ENCODE measurements at regions not wholly inside any gene's neighbourhood (a gene's known extent, or its start where the extent isn't known, plus 50 kb on each side); places are given as distances from the start of the nearest gene placed in this dataset.

DNA sequence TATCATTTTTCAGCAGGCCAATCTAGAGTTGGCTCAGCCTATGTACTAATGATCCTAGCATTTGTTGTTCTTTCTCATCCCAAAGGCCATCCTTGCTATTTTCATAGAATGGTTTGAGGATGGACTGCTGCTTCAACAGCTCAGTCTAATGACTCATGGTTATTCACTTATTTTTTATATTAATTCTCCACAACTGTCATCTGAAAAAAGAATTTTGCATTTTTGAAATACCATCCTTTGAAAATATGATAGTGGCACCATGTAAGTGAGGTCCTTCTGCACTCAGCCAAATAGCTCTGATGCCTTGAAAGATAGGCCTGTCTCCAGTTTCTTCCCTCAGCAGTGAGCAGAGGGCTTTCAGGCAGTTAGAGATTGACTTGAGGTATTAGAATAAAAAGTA lies 377.5 kb downstream of the LMO4 start:
- TF ChIP-seq, protein P1, sequence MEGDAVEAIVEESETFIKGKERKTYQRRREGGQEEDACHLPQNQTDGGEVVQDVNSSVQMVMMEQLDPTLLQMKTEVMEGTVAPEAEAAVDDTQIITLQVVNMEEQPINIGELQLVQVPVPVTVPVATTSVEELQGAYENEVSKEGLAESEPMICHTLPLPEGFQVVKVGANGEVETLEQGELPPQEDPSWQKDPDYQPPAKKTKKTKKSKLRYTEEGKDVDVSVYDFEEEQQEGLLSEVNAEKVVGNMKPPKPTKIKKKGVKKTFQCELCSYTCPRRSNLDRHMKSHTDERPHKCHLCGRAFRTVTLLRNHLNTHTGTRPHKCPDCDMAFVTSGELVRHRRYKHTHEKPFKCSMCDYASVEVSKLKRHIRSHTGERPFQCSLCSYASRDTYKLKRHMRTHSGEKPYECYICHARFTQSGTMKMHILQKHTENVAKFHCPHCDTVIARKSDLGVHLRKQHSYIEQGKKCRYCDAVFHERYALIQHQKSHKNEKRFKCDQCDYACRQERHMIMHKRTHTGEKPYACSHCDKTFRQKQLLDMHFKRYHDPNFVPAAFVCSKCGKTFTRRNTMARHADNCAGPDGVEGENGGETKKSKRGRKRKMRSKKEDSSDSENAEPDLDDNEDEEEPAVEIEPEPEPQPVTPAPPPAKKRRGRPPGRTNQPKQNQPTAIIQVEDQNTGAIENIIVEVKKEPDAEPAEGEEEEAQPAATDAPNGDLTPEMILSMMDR (IDR thresholded peaks at IDR 0.05; ENCODE audit: insufficient read depth, low read length): no peak
- TF ChIP-seq POLR2AphosphoS5 (IDR thresholded peaks at IDR 0.05; ENCODE audit: low read depth): no peak
- TF ChIP-seq, protein P2, sequence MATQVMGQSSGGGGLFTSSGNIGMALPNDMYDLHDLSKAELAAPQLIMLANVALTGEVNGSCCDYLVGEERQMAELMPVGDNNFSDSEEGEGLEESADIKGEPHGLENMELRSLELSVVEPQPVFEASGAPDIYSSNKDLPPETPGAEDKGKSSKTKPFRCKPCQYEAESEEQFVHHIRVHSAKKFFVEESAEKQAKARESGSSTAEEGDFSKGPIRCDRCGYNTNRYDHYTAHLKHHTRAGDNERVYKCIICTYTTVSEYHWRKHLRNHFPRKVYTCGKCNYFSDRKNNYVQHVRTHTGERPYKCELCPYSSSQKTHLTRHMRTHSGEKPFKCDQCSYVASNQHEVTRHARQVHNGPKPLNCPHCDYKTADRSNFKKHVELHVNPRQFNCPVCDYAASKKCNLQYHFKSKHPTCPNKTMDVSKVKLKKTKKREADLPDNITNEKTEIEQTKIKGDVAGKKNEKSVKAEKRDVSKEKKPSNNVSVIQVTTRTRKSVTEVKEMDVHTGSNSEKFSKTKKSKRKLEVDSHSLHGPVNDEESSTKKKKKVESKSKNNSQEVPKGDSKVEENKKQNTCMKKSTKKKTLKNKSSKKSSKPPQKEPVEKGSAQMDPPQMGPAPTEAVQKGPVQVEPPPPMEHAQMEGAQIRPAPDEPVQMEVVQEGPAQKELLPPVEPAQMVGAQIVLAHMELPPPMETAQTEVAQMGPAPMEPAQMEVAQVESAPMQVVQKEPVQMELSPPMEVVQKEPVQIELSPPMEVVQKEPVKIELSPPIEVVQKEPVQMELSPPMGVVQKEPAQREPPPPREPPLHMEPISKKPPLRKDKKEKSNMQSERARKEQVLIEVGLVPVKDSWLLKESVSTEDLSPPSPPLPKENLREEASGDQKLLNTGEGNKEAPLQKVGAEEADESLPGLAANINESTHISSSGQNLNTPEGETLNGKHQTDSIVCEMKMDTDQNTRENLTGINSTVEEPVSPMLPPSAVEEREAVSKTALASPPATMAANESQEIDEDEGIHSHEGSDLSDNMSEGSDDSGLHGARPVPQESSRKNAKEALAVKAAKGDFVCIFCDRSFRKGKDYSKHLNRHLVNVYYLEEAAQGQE (IDR thresholded peaks at IDR 0.05; ENCODE audit: insufficient replicate concordance, low read depth): no peak

All from HL-60 (cell line).